Stimulated activated CD4-positive, alpha-beta T cell treated with anti-CD3 and anti-CD28 coated beads, Interleukin-12 subunit alpha, Interleukin-12 subunit beta, amount 100 ng/mL, for 48 hours (primary cell): ENCODE measurements at regions not wholly inside any gene's neighbourhood (a gene's known extent, or its start where the extent isn't known, plus 50 kb on each side); places are given as distances from the start of the nearest gene placed in this dataset.
"Not testable (repeated sequence)": the region's sequence is repeated elsewhere in the genome, so short reads cannot be mapped to it uniquely, and the experiment has no call there.

Source experiments
- DNase-seq, 3 donors: peaks; one replicate each; pipeline ENCODE4 v3.0.0-alpha.2; 2020; ENCODE audit warnings: low read depth in 2 of 3, low spot score in 1 of 3

- DNase-seq = no peak
Measured at GRCh38 chr17:30589431-30589830, 112.2 kb downstream of the GOSR1 start.

GRCh38 chr17:30588798-30589247, 111.6 kb downstream of the GOSR1 start:
- no peak for DNase-seq

- no peak for DNase-seq
Measured at GRCh38 chr17:30586818-30587595, 109.8 kb downstream of the GOSR1 start.

GRCh38 chr17:30584810-30585209, 107.6 kb downstream of the GOSR1 start:
- no peak for DNase-seq

- DNase-seq = no peak
Measured at GRCh38 chr17:30580916-30581315, 103.7 kb downstream of the GOSR1 start.

GRCh38 chr17:30579610-30580315, 102.6 kb downstream of the GOSR1 start:
- no peak for DNase-seq

- not testable (repeated sequence) for DNase-seq
Measured at GRCh38 chr17:30578015-30578717, 101.0 kb downstream of the GOSR1 start.
